Activated naive CD8-positive, alpha-beta T cell treated with anti-CD3 and anti-CD28 coated beads, Interleukin-2, amount 50 U/mL, for 24 hours (primary cell): ENCODE measurements at regions not wholly inside any gene's neighbourhood (a gene's known extent, or its start where the extent isn't known, plus 50 kb on each side); places are given as distances from the start of the nearest gene placed in this dataset.
"Not testable (repeated sequence)": the region's sequence is repeated elsewhere in the genome, so short reads cannot be mapped to it uniquely, and the experiment has no call there.

Experiments used
- ATAC-seq: fragments of 150-1000 bp; cut with Tn5 transposase; one replicate; pipeline ENCODE4 v1.10.0; 2021
- DNase-seq: peaks from one replicate; pipeline ENCODE4 v3.0.0; 2021
- H3K27ac Mint-ChIP-seq: one replicate; pipeline ENCODE4 v1.8.0; 2021; ENCODE audit warnings: mild to moderate bottlenecking, mixed read lengths
- H3K27me3 Mint-ChIP-seq: one replicate; pipeline ENCODE4 v1.8.0; 2021; ENCODE audit warnings: mixed read lengths
- H3K36me3 Mint-ChIP-seq: one replicate; pipeline ENCODE4 v1.8.0; 2021; ENCODE audit warnings: low read depth, mixed read lengths
- H3K4me1 Mint-ChIP-seq: one replicate; pipeline ENCODE4 v1.8.0; 2021; ENCODE audit warnings: mixed read lengths
- H3K4me3 Mint-ChIP-seq: one replicate; pipeline ENCODE4 v1.8.0; 2021; ENCODE audit warnings: mild to moderate bottlenecking, moderate library complexity, mixed read lengths
- H3K9me3 Mint-ChIP-seq: one replicate; pipeline ENCODE4 v1.8.0; 2021; ENCODE audit warnings: mixed read lengths

GRCh38 chr12:17296882-17297281 lies 690.9 kb upstream of the LMO3 start:
- Mint-ChIP-seq H3K9me3 (peaks cover 28% of the 10 kb centered on the region), H3K4me1 (no peaks in the 10 kb centered on the region)

DNA sequence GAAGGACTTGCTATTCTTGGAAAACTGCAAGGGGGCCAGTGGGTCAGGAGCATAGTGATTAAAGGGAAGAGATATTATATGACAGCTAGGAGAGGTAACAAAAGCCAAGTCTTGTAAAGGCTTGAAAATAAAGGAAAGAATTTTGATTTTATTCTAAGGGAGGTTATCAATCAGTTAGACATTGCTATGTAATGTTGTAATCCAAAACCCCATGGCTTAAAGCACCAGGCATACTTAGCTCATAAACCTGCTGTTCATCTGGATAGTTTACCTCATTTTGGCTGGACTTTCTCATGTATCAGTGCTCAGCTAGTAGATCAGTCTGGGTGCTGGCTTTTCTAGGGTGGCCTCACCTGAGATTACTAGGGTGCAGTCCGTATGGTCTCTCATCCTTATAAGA lies 680.9 kb upstream of the LMO3 start:
- no peak for ATAC-seq
- peaks cover 9% of the 10 kb centered on the region for H3K9me3 Mint-ChIP-seq
- no peaks in the 10 kb centered on the region for H3K4me1 Mint-ChIP-seq
- no peaks in the 10 kb centered on the region for H3K27me3 Mint-ChIP-seq
- H3K27ac Mint-ChIP-seq: no peak overlapping the region
- H3K4me3 Mint-ChIP-seq: no peak overlapping the region
- H3K36me3 Mint-ChIP-seq: no peaks in the 10 kb centered on the region
- DNase-seq: no peak

More at GRCh38 chr12:17296882-17297281, 690.9 kb upstream of the LMO3 start:
- ATAC-seq (no peak), DNase-seq (no peak)
- no peak overlapping the region for H3K27ac Mint-ChIP-seq
- H3K4me3 Mint-ChIP-seq: no peak overlapping the region
- H3K36me3 Mint-ChIP-seq: no peaks in the 10 kb centered on the region
- no peaks in the 10 kb centered on the region for H3K27me3 Mint-ChIP-seq

GRCh38 chr12:17284873-17285272 lies 678.9 kb upstream of the LMO3 start:
- no peak overlapping the region for H3K27ac Mint-ChIP-seq
- H3K9me3 Mint-ChIP-seq: peaks cover 9% of the 10 kb centered on the region
- DNase-seq: no peak
- H3K4me3 Mint-ChIP-seq: no peak overlapping the region
- H3K4me1 Mint-ChIP-seq: no peaks in the 10 kb centered on the region
- no peaks in the 10 kb centered on the region for H3K36me3 Mint-ChIP-seq
- ATAC-seq: no peak
- H3K27me3 Mint-ChIP-seq: no peaks in the 10 kb centered on the region

- Mint-ChIP-seq H3K4me3 (no peak overlapping the region), H3K27ac (no peak overlapping the region), H3K4me1 (no peaks in the 10 kb centered on the region), H3K36me3 (no peaks in the 10 kb centered on the region), H3K9me3 (peaks cover 9% of the 10 kb centered on the region), H3K27me3 (no peaks in the 10 kb centered on the region)
- no peak for DNase-seq
- no peak for ATAC-seq
Observed at GRCh38 chr12:17283563-17283962, 677.6 kb upstream of the LMO3 start.

DNA sequence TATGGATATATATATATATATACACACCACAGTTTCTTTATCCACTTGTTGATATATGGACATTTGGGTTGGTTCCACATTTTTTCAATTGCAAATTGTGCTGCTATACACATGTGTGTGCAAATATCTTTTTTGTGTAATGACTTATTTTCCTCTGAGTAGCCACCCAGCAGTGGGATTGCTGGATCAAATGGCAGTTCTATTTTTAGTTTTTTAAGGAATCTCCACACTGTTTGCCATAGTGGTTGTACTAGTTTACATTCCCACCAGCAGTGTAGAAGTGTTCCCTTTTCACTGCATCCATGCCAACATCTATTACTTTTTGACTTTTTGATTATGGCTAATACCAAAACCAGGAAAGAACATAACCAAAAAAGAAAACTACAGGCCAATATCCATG lies 676.2 kb upstream of the LMO3 start:
- H3K27me3 Mint-ChIP-seq, H3K9me3 Mint-ChIP-seq, H3K4me3 Mint-ChIP-seq, H3K27ac Mint-ChIP-seq, DNase-seq, H3K4me1 Mint-ChIP-seq, H3K36me3 Mint-ChIP-seq, ATAC-seq: not testable (repeated sequence)

GRCh38 chr12:17278946-17279345 lies 673.0 kb upstream of the LMO3 start:
- peaks cover 13% of the 10 kb centered on the region for H3K9me3 Mint-ChIP-seq

DNA sequence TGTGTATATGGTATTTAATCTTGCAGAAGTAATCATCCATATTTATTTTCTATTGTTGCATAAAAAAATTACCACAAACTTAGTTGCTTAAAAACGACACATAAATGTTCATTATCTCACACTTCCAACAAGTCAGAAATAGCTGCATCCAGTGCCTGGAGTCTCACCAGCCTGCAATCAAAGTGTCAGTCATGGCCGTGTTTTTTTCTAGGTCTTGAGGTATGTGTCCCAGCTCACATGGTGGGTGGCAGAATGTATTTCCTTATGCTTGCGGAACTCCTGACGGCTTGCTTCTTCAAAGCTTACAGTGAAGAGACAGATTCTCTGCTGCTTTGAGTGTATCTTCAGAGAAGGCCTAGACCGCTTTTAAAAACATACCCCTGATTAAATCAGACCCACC lies 670.2 kb upstream of the LMO3 start:
- Mint-ChIP-seq H3K4me1 (no peaks in the 10 kb centered on the region), H3K27ac (no peak overlapping the region), H3K27me3 (no peaks in the 10 kb centered on the region), H3K36me3 (no peaks in the 10 kb centered on the region), H3K4me3 (no peak overlapping the region), H3K9me3 (peaks cover 15% of the 10 kb centered on the region)
- ATAC-seq (no peak), DNase-seq (no peak)

More at GRCh38 chr12:17278946-17279345, 673.0 kb upstream of the LMO3 start:
- no peak for DNase-seq
- Mint-ChIP-seq H3K36me3 (no peaks in the 10 kb centered on the region), H3K4me1 (no peaks in the 10 kb centered on the region), H3K27me3 (no peaks in the 10 kb centered on the region), H3K4me3 (no peak overlapping the region), H3K27ac (no peak overlapping the region)
- no peak for ATAC-seq

GRCh38 chr12:17266856-17267255 lies 660.9 kb upstream of the LMO3 start:
- no peak for DNase-seq
- Mint-ChIP-seq H3K9me3 (no peaks in the 10 kb centered on the region), H3K27ac (no peak overlapping the region), H3K27me3 (no peaks in the 10 kb centered on the region), H3K36me3 (no peaks in the 10 kb centered on the region), H3K4me3 (no peak overlapping the region), H3K4me1 (no peaks in the 10 kb centered on the region)
- ATAC-seq: no peak

DNA sequence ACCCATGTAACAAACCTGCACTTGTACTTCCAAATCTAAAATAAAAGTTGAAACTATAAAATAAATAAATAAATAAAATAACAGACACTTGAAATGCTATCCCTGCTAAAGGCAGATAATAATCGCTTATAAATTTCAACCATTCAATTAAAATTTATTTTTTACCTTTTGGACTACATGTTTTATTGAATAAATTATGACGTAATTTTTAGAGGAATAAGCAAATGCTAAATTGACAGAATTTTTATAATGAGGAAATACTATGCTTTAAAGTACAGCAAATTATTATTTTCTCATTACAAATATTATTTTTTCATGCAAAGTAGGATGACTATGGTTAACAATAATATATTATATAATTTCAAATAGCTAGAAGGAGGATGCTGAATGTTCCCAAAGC lies 658.6 kb upstream of the LMO3 start:
- no peaks in the 10 kb centered on the region for H3K27me3 Mint-ChIP-seq
- no peaks in the 10 kb centered on the region for H3K36me3 Mint-ChIP-seq
- peaks cover 3% of the 10 kb centered on the region for H3K9me3 Mint-ChIP-seq
- H3K4me3 Mint-ChIP-seq: no peak overlapping the region
- no peaks in the 10 kb centered on the region for H3K4me1 Mint-ChIP-seq
- DNase-seq: no peak
- ATAC-seq: no peak
- no peak overlapping the region for H3K27ac Mint-ChIP-seq

DNA sequence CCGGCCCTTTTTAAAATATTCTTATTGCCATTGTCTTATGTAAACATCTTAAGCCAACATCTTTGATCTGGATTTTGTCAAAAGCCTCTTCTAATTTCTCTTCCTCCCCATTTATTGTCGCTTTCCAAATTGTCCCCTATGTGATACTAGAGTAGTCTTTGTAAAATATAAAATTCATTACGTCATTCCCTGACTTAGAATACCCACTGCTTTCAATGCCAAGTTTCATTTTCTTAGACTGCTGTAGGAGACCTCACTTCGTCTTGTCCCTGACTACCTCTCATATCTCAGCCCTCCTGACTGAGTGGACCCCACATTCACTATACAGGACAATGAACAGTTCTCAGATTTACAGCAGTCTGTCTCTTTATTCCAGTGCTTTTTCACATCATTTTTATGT lies 633.9 kb upstream of the LMO3 start:
- Mint-ChIP-seq H3K4me3 (no peak overlapping the region), H3K9me3 (peaks cover 23% of the 10 kb centered on the region), H3K4me1 (no peaks in the 10 kb centered on the region), H3K27ac (no peak overlapping the region), H3K27me3 (no peaks in the 10 kb centered on the region), H3K36me3 (no peaks in the 10 kb centered on the region)
- ATAC-seq (no peak), DNase-seq (no peak)

GRCh38 chr12:17235996-17236395 lies 630.0 kb upstream of the LMO3 start:
- ATAC-seq: no peak
- DNase-seq: no peak
- H3K4me1 Mint-ChIP-seq: no peaks in the 10 kb centered on the region
- no peak overlapping the region for H3K4me3 Mint-ChIP-seq
- no peak overlapping the region for H3K27ac Mint-ChIP-seq
- H3K9me3 Mint-ChIP-seq: peaks cover 19% of the 10 kb centered on the region
- no peaks in the 10 kb centered on the region for H3K27me3 Mint-ChIP-seq
- H3K36me3 Mint-ChIP-seq: no peaks in the 10 kb centered on the region

- no peak overlapping the region for H3K4me3 Mint-ChIP-seq
- H3K4me1 Mint-ChIP-seq: no peaks in the 10 kb centered on the region
- no peak for DNase-seq
- H3K27me3 Mint-ChIP-seq: no peaks in the 10 kb centered on the region
- no peaks in the 10 kb centered on the region for H3K36me3 Mint-ChIP-seq
- H3K9me3 Mint-ChIP-seq: peaks cover 5% of the 10 kb centered on the region
- H3K27ac Mint-ChIP-seq: no peak overlapping the region
- ATAC-seq: no peak
Observed at GRCh38 chr12:17215759-17216570, 610.0 kb upstream of the LMO3 start.

DNA sequence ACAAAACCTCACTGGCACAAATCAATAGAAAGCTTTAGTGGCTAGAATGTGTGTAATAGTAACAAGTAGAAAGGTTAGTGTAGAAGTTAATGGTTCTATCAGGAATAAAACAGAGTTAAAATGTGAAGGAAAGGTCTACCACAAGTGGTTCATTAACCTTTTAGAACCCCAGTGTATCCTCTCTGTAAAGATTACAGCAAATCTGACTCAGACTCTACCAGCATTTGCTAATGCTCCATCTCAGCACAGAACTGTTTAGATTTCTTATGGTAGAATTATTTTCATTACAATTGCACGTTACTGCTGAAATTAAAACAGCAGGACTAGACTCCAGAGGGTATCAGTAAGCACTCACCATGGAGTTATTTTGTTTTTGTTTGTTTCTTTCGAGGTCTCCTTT lies 609.0 kb upstream of the LMO3 start:
- H3K36me3 Mint-ChIP-seq: no peaks in the 10 kb centered on the region
- H3K27ac Mint-ChIP-seq: no peak overlapping the region
- no peak overlapping the region for H3K4me3 Mint-ChIP-seq
- ATAC-seq: no peak
- peaks cover 9% of the 10 kb centered on the region for H3K9me3 Mint-ChIP-seq
- H3K4me1 Mint-ChIP-seq: no peaks in the 10 kb centered on the region
- DNase-seq: no peak
- no peaks in the 10 kb centered on the region for H3K27me3 Mint-ChIP-seq

- Mint-ChIP-seq H3K9me3 (peaks cover 5% of the 10 kb centered on the region), H3K27ac (no peak overlapping the region), H3K4me1 (no peaks in the 10 kb centered on the region), H3K36me3 (no peaks in the 10 kb centered on the region), H3K27me3 (no peaks in the 10 kb centered on the region), H3K4me3 (no peak overlapping the region)
- no peak for ATAC-seq
- no peak for DNase-seq
Observed at GRCh38 chr12:17206553-17206952, 600.6 kb upstream of the LMO3 start.

DNA sequence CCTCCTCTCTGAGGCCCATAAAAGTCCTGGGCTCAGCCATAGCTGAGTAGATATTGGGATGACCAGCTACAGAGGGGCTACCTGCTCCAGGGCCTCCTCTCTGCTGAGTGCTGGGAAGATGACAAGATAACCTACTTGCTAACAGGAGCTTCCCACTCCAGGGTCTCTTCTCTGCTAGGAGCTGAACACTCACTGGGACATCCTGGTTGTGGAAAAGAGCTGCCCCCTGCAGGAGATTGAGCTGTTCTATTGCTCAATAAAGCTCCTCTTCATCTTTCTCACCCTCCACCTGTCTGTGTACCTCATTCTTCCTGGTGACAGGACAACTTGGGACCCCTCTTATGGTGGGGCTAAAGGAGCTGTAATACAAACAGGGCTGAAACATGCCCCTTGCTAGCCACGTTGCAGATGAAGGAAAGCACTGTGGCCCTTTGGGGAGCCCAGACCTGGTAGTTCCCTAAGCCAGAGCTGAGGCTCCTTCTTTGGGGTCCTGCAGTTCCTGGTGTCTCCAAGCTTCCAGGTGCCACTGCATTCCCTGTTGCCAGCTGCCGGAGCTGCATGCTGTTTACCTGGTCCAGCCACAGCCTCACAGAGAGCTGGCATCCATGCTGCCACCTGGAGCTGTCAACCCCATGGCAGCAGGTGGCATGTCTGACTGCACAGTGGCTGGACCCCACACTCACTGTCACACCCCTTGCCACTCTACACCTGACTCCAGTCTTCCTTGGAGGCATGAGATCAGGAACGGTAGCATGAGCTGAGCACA lies 598.5 kb upstream of the LMO3 start:
- DNase-seq: no peak
- Mint-ChIP-seq H3K27ac (no peak overlapping the region), H3K9me3 (no peaks in the 10 kb centered on the region), H3K4me3 (no peak overlapping the region), H3K27me3 (no peaks in the 10 kb centered on the region), H3K36me3 (no peaks in the 10 kb centered on the region), H3K4me1 (no peaks in the 10 kb centered on the region)
- no peak for ATAC-seq
